GM23248 (cell line): ENCODE measurements at regions not wholly inside any gene's neighbourhood (a gene's known extent, or its start where the extent isn't known, plus 50 kb on each side); places are given as distances from the start of the nearest gene placed in this dataset.

Experiments
- DNase-seq: peaks from one replicate; pipeline ENCODE4 v3.0.0-alpha.2; 2015
- H2AFZ ChIP-seq: fragments of 200-600 bp; sonication (generic); 2 replicates; pipeline ENCODE4 v1.6.1; 2016; ENCODE audit warnings: antibody characterized with exemption
- H3F3A ChIP-seq: fragments of 200-600 bp; sonication (generic); 2 replicates; pipeline ENCODE4 v1.6.1; 2016; ENCODE audit warnings: mild to moderate bottlenecking, antibody characterized with exemption, mixed run types; ENCODE audit not compliant: insufficient read depth
- H3K27ac ChIP-seq: fragments of 200-600 bp; sonication (generic); 2 replicates; pipeline ENCODE4 v1.5.1; 2016; ENCODE audit warnings: mild to moderate bottlenecking
- H3K27me3 ChIP-seq: fragments of 200-600 bp; sonication (generic); replicated peaks from 2 replicates; pipeline ENCODE4 v1.6.1; 2016; ENCODE audit warnings: mild to moderate bottlenecking; ENCODE audit not compliant: insufficient read depth
- H3K36me3 ChIP-seq: fragments of 200-600 bp; sonication (generic); 2 replicates; pipeline ENCODE4 v1.6.1; 2016; ENCODE audit warnings: low read depth, mild to moderate bottlenecking
- H3K4me1 ChIP-seq: fragments of 200-600 bp; sonication (generic); 2 replicates; pipeline ENCODE4 v1.6.1; 2016; ENCODE audit warnings: mild to moderate bottlenecking; ENCODE audit not compliant: insufficient read depth
- H3K4me2 ChIP-seq: fragments of 200-600 bp; sonication (generic); one replicate; pipeline ENCODE4 v1.6.1; 2016; ENCODE audit warnings: mild to moderate bottlenecking; ENCODE audit not compliant: unreplicated experiment
- H3K4me3 ChIP-seq: fragments of 200-600 bp; sonication (generic); 2 replicates; pipeline ENCODE4 v1.5.1; 2016; ENCODE audit warnings: mild to moderate bottlenecking
- H3K79me2 ChIP-seq: fragments of 200-600 bp; sonication (generic); 2 replicates; pipeline ENCODE4 v1.6.1; 2016; ENCODE audit warnings: mild to moderate bottlenecking; ENCODE audit not compliant: insufficient read depth
- H3K9ac ChIP-seq: fragments of 200-600 bp; sonication (generic); 2 replicates; pipeline ENCODE4 v1.6.1; 2016; ENCODE audit warnings: mild to moderate bottlenecking
- H3K9me2 ChIP-seq: fragments of 200-600 bp; sonication (generic); 2 replicates; pipeline ENCODE4 v1.6.1; 2016; ENCODE audit warnings: mixed run types, mild to moderate bottlenecking, moderate library complexity; ENCODE audit not compliant: insufficient read depth
- H3K9me3 ChIP-seq: fragments of 200-600 bp; sonication (generic); one replicate; pipeline ENCODE4 v1.6.1; 2017; ENCODE audit warnings: low read depth
- H4K20me1 ChIP-seq: fragments of 200-600 bp; sonication (generic); 2 replicates; pipeline ENCODE4 v1.6.0; 2016; ENCODE audit not compliant: insufficient read depth
- EZH2 ChIP-seq: fragments of 200-600 bp; sonication (generic); IDR thresholded peaks from 2 replicates; pipeline ENCODE4 v1.6.1; 2018; ENCODE audit warnings: antibody characterized with exemption, mild to moderate bottlenecking; ENCODE audit not compliant: insufficient read depth, poor library complexity, severe bottlenecking
- EZH2phosphoT487 ChIP-seq: fragments of 200-600 bp; sonication (generic); IDR thresholded peaks from 2 replicates; pipeline ENCODE4 v1.6.1; 2018; ENCODE audit warnings: antibody characterized with exemption, moderate library complexity, mild to moderate bottlenecking, low read depth; ENCODE audit not compliant: insufficient read depth
- WGBS, 2 experiments: methylation state at CpG; one replicate each; pipeline ENCODE4 v1.1.6; 2015 to 2017; ENCODE audit warnings: low lambda C conversion rate in 2 of 2, low coverage in 1 of 2; ENCODE audit errors: missing lambda C conversion rate in 2 of 2; 5-methylcytosine and 5-hydroxymethylcytosine counted together
- in situ Hi-C: fragments of 300-500 bp; cut with MboI; formaldehyde crosslinking; loops from 2 replicates; pipeline ENCODE4 v1.15.0; 2020

DNA sequence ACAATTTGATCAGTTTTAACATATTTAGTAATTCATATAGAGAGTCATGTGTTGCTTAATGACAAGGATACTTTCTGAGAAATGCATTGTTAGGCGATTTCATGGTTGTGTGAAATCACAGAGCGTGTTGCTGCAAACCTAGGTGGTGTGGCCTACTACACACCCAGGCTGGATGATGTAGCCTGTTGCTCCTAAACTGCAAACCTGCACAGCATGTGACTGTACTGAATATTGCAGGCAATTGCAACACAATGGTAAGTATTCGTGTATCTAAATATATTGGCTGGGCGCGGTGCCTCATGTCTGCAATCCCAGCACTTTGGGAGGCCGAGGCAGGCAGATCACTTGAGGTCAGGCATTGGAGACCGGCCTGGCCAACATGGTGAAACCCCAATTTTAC lies 73.7 kb upstream of the BAIAP2L1 start:
- no peaks in the 10 kb centered on the region for H3F3A ChIP-seq
- in situ Hi-C loops: no loop called here

DNA sequence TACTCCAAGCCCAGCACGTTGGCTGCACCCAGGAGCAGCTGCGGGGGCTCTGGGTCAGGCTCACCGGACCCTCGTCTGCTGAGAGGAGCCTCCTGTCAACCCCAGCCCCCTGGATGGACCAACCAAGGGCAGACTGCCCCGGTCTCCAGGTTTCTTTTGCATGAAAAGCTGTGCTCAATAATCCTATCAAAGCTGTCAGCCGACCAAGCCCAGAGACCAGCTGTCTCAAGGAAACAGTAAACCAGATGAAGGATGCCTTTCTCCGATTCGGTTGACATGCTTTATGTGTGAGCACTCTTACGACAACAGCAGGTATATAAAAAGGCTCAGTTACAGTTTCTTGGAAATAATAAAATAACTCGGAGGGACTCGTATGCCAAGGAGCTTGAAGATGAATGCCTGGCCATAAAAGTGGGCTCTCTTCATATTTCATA lies 71.6 kb upstream of the BAIAP2L1 start:
- Histone ChIP-seq H3F3A (no peaks in the 10 kb centered on the region), H3K4me3 (no peak overlapping the region), H3K9me3 (no peaks in the 10 kb centered on the region), H3K27ac (no peak overlapping the region), H2AFZ (no peak overlapping the region), H3K9me2 (no peaks in the 10 kb centered on the region), H3K36me3 (no peaks in the 10 kb centered on the region), H3K4me1 (no peaks in the 10 kb centered on the region), H3K4me2 (no peak overlapping the region), H3K79me2 (no peaks in the 10 kb centered on the region), H3K9ac (no peak overlapping the region), H4K20me1 (no peaks in the 10 kb centered on the region), H3K27me3 (0 out of 2 replicates have a peak, but pooled peaks cover 19% of the 10 kb centered on the region)
- no peak for TF ChIP-seq EZH2
- no peak for TF ChIP-seq EZH2phosphoT487
- in situ Hi-C loops: no loop called here
- WGBS, 2 experiments: 8 to 9% methylated on average over 11 of the region's 11 CpGs
- DNase-seq: no peak

More for the DNA sequence above, 73.7 kb upstream of the BAIAP2L1 start:
- Histone ChIP-seq H3K27ac (no peak overlapping the region), H3K79me2 (no peaks in the 10 kb centered on the region), H3K4me3 (no peak overlapping the region), H3K36me3 (no peaks in the 10 kb centered on the region), H3K27me3 (0 out of 2 replicates have a peak, but pooled peaks cover 19% of the 10 kb centered on the region), H3K9me2 (no peaks in the 10 kb centered on the region), H2AFZ (no peak overlapping the region), H3K4me2 (no peak overlapping the region), H3K9ac (no peak overlapping the region), H3K9me3 (no peaks in the 10 kb centered on the region), H3K4me1 (no peaks in the 10 kb centered on the region), H4K20me1 (no peaks in the 10 kb centered on the region)
- 45 to 52% methylated on average over 7 of the region's 7 CpGs for WGBS, 2 experiments
- TF ChIP-seq EZH2phosphoT487 (no peak), EZH2 (no peak)
- peak; percentile 10 for DNase-seq

DNA sequence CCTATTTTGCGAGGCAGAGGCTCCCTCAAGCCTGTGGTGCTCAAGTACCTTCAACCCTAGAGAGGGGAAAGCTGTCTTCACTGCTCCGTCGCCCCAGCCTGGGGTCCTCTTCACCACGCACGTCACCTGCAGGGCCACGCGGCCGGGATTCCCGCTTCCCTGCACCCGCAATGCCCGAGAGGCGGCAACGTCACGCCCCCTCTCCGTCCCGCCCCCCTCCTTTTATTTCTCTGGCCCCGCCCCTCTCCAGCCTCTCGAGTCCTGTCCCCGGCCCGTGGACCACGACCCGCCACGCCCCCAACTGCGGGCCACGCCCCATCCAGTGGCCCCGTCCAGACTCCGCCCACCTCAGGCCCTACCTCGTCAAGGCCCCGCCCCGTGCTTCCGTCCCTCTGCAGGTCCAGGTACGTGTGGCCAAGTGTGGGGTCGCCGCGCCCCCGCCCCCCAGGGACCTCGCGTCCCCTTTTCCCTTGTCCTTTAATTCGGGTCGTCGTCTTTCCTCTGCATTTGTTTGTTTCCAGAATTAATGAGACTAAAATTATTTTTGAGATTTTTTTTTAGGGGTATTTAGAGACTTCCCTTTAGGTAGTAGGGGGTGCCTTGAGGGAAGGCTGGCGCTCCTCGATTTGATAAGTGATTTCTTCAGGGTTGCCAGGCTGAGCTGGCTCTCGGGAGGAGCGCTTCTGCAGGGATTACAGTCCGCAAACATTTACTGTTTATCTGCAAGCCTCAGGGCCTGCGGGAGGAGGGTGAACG lies 69.8 kb upstream of the BAIAP2L1 start:
- H3K4me1 ChIP-seq: no peaks in the 10 kb centered on the region
- no peaks in the 10 kb centered on the region for H3K79me2 ChIP-seq
- no peak for TF ChIP-seq EZH2phosphoT487
- no peak for TF ChIP-seq EZH2
- in situ Hi-C loops: no loop called here
- no peak overlapping the region for H3K27ac ChIP-seq
- H3F3A ChIP-seq: no peaks in the 10 kb centered on the region
- H3K27me3 ChIP-seq: 0 out of 2 replicates have a peak, but pooled peaks cover 19% of the 10 kb centered on the region
- H3K36me3 ChIP-seq: no peaks in the 10 kb centered on the region
- no peak overlapping the region for H2AFZ ChIP-seq
- no peak overlapping the region for H3K4me2 ChIP-seq
- no peak overlapping the region for H3K4me3 ChIP-seq
- no peak overlapping the region for H3K9ac ChIP-seq
- WGBS, 2 experiments: 5 to 6% methylated on average over 30 to 47 of the region's 48 CpGs
- no peaks in the 10 kb centered on the region for H3K9me3 ChIP-seq
- no peaks in the 10 kb centered on the region for H4K20me1 ChIP-seq
- no peaks in the 10 kb centered on the region for H3K9me2 ChIP-seq
- peak; percentile 29 for DNase-seq

DNA sequence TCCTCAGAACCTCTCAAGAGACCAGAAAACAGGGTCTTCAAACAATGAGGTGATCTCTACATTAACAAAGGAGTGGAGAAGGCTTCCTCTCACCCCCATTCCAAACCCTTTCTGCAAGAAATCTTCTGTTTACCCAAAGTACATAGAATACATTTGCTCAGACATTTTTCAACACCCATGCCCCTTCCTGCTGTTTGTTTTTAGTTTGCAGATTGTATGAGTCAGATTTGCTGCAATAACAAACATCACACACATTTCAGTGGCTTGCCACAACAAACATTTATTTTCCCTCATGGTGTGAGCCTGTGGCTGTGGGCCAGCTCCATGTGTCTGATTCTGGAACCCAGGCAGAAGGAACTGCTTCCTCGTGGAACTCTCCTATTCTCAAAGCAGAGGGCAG lies 68.2 kb upstream of the BAIAP2L1 start:
- H3K36me3 ChIP-seq: no peaks in the 10 kb centered on the region
- no peaks in the 10 kb centered on the region for H3K4me1 ChIP-seq
- in situ Hi-C loops: no loop called here
- H3K4me3 ChIP-seq: no peak overlapping the region
- no peaks in the 10 kb centered on the region for H3K9me2 ChIP-seq
- TF ChIP-seq EZH2 (no peak), EZH2phosphoT487 (no peak)
- WGBS, 2 experiments: 4 to 7% methylated on average over 1 of the region's 1 CpG
- H3K27me3 ChIP-seq: peaks cover 26% of the 10 kb centered on the region
- H4K20me1 ChIP-seq: no peaks in the 10 kb centered on the region
- no peak overlapping the region for H3K9ac ChIP-seq
- DNase-seq: no peak
- no peak overlapping the region for H2AFZ ChIP-seq
- H3F3A ChIP-seq: no peaks in the 10 kb centered on the region
- H3K27ac ChIP-seq: no peak overlapping the region
- no peaks in the 10 kb centered on the region for H3K79me2 ChIP-seq
- no peaks in the 10 kb centered on the region for H3K9me3 ChIP-seq
- no peak overlapping the region for H3K4me2 ChIP-seq
